Neutrophil (primary cell): ENCODE measurements at regions not wholly inside any gene's neighbourhood (a gene's known extent, or its start where the extent isn't known, plus 50 kb on each side); places are given as distances from the start of the nearest gene placed in this dataset.

Experiments
- H3K27ac ChIP-seq: fragments of 200-600 bp; sonication (generic); 2 replicates; pipeline ENCODE4 v1.5.1; 2016; ENCODE audit warnings: mild to moderate bottlenecking, moderate library complexity
- H3K27me3 ChIP-seq: fragments of 200-600 bp; sonication (generic); 2 replicates; pipeline ENCODE4 v1.6.0; 2016; ENCODE audit warnings: mild to moderate bottlenecking
- H3K36me3 ChIP-seq: fragments of 200-600 bp; sonication (generic); 2 replicates; pipeline ENCODE4 v1.5.1; 2017
- H3K4me1 ChIP-seq, 2 experiments: fragments of 200-600 bp in 1 of 2; sonication (generic) in 1 of 2; 1 replicate in 1 of 2; 2 replicates in 1 of 2; pipeline versions ENCODE4 v1.5.1 to v1.6.1; 2013 to 2016; ENCODE audit warnings: low read depth in 1 of 2, low read length in 1 of 2, mild to moderate bottlenecking in 1 of 2, moderate library complexity in 1 of 2; ENCODE audit not compliant: control insufficient read depth in 1 of 2, insufficient read depth in 1 of 2
- H3K4me3 ChIP-seq, 2 experiments: fragments of 200-600 bp in 1 of 2; sonication (generic) in 1 of 2; 1 replicate in 1 of 2; 2 replicates in 1 of 2; pipeline ENCODE4 v1.5.1; 2013 to 2016; ENCODE audit warnings: low read depth in 1 of 2, low read length in 1 of 2, mild to moderate bottlenecking in 1 of 2, moderate library complexity in 1 of 2
- H3K9me3 ChIP-seq: fragments of 200-600 bp; sonication (generic); 2 replicates; pipeline ENCODE4 v1.5.1; 2016
- TF ChIP-seq, protein P1 (sequence below): fragments of 200-600 bp; sonication (generic); IDR thresholded peaks from 2 replicates; pipeline ENCODE4 v1.5.1; 2016; ENCODE audit warnings: antibody characterized with exemption

DNA sequence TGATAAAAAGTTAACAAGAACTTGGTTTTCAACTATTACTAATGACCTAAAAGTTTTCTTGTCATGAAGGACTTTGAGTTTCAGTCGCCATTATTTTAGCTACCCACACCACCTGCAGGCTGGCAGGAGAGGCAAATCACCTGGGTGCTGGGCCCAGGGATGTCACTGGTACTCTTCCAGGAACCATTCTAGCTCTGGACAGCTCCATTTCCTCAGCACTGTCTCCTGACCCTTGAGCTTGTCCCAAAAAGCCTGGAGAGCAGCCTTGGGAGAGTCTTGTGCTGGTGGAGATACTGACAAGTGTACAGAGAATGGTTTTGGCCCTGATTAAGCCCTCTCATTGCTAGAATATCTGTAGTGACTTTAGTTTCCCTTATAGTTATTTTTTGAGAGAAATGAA, 1924.1 kb upstream of the WWC1 start:
- TF ChIP-seq, protein P1, sequence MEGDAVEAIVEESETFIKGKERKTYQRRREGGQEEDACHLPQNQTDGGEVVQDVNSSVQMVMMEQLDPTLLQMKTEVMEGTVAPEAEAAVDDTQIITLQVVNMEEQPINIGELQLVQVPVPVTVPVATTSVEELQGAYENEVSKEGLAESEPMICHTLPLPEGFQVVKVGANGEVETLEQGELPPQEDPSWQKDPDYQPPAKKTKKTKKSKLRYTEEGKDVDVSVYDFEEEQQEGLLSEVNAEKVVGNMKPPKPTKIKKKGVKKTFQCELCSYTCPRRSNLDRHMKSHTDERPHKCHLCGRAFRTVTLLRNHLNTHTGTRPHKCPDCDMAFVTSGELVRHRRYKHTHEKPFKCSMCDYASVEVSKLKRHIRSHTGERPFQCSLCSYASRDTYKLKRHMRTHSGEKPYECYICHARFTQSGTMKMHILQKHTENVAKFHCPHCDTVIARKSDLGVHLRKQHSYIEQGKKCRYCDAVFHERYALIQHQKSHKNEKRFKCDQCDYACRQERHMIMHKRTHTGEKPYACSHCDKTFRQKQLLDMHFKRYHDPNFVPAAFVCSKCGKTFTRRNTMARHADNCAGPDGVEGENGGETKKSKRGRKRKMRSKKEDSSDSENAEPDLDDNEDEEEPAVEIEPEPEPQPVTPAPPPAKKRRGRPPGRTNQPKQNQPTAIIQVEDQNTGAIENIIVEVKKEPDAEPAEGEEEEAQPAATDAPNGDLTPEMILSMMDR, result no peak

GRCh38 chr5:166369346-166369745, 1922.1 kb upstream of the WWC1 start:
- Histone ChIP-seq H3K4me1 (no peaks in the 10 kb centered on the region), H3K27me3 (no peaks in the 10 kb centered on the region), H3K4me3 (no peak overlapping the region), H3K36me3 (no peaks in the 10 kb centered on the region), H3K27ac (no peak overlapping the region), H3K9me3 (no peaks in the 10 kb centered on the region)
- TF ChIP-seq, protein P1, result no peak

More for the DNA sequence above, 1924.1 kb upstream of the WWC1 start:
- Histone ChIP-seq H3K27me3 (no peaks in the 10 kb centered on the region), H3K9me3 (no peaks in the 10 kb centered on the region), H3K36me3 (no peaks in the 10 kb centered on the region), H3K27ac (no peak overlapping the region), H3K4me3 (no peak overlapping the region), H3K4me1 (no peaks in the 10 kb centered on the region)

DNA sequence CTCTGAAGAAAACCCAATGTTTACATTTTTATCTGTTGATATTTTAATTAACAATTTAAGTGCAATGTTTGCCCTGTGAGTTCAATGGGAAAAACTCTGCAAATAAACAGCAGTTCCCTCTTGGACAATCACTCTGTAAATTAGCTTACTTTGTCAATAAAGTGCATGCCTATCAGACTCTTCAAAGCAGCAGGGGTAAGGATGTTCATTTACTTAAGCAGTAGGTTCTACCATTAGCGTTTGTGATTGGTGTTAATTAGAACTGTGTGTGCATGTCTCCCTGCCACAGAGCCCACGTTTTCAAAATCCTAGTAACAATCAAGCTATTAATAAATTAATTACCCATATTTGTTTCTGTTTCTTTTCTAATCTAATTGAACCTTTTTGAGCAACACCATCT, 1921.6 kb upstream of the WWC1 start:
- Histone ChIP-seq H3K36me3 (no peaks in the 10 kb centered on the region), H3K4me1 (no peaks in the 10 kb centered on the region), H3K27ac (no peak overlapping the region), H3K4me3 (no peak overlapping the region), H3K9me3 (no peaks in the 10 kb centered on the region), H3K27me3 (no peaks in the 10 kb centered on the region)
- TF ChIP-seq, protein P1, result no peak

- no peaks in the 10 kb centered on the region for H3K27me3 ChIP-seq
- TF ChIP-seq, protein P1, result no peak
- no peaks in the 10 kb centered on the region for H3K4me1 ChIP-seq
- no peaks in the 10 kb centered on the region for H3K36me3 ChIP-seq
- H3K4me3 ChIP-seq, result no peak overlapping the region
- H3K9me3 ChIP-seq, result no peaks in the 10 kb centered on the region
- no peak overlapping the region for H3K27ac ChIP-seq
Observed at GRCh38 chr5:166370928-166371690, 1920.3 kb upstream of the WWC1 start.

GRCh38 chr5:166373817-166374216, 1917.6 kb upstream of the WWC1 start:
- no peaks in the 10 kb centered on the region for H3K9me3 ChIP-seq
- TF ChIP-seq, protein P1, result no peak
- no peaks in the 10 kb centered on the region for H3K4me1 ChIP-seq
- no peak overlapping the region for H3K27ac ChIP-seq
- H3K27me3 ChIP-seq, result no peaks in the 10 kb centered on the region
- no peaks in the 10 kb centered on the region for H3K36me3 ChIP-seq
- H3K4me3 ChIP-seq, result no peak overlapping the region
